Astrocyte of the hippocampus (primary cell): ENCODE measurements at regions not wholly inside any gene's neighbourhood (a gene's known extent, or its start where the extent isn't known, plus 50 kb on each side); places are given as distances from the start of the nearest gene placed in this dataset.
A peak's percentile ranks its signal among the peaks of the same experiment; 100 is the strongest.
"Not testable (repeated sequence)": the region's sequence is repeated elsewhere in the genome, so short reads cannot be mapped to it uniquely, and the experiment has no call there.

Experiments
- DNase-seq: peaks from one replicate; pipeline ENCODE4 v3.0.0; 2011; ENCODE audit warnings: low read depth, low spot score

- DNase-seq, result no peak
Measured at GRCh38 chr17:59494757-59495368, 70.5 kb upstream of the DHX40 start.

- no peak for DNase-seq
Measured at GRCh38 chr17:59496178-59496577, 69.2 kb upstream of the DHX40 start.

- peak; percentile 71 for DNase-seq
Measured at GRCh38 chr17:59498530-59499307, 66.7 kb upstream of the DHX40 start.

GRCh38 chr17:59500086-59500655 lies 65.2 kb upstream of the DHX40 start:
- not testable (repeated sequence) for DNase-seq

GRCh38 chr17:59501690-59502089 lies 63.7 kb upstream of the DHX40 start:
- no peak for DNase-seq

GRCh38 chr17:59502800-59503199 lies 62.6 kb upstream of the DHX40 start:
- no peak for DNase-seq

- no peak for DNase-seq
Measured at GRCh38 chr17:59503500-59503899, 61.9 kb upstream of the DHX40 start.

- no peak for DNase-seq
Measured at GRCh38 chr17:59504821-59505220, 60.6 kb upstream of the DHX40 start.

GRCh38 chr17:59505610-59506276 lies 59.7 kb upstream of the DHX40 start:
- DNase-seq, result peak; percentile 46

- DNase-seq, result peak; percentile 37
Measured at GRCh38 chr17:59506894-59507726, 58.3 kb upstream of the DHX40 start.

- no peak for DNase-seq
Measured at GRCh38 chr17:59508999-59509625, 56.3 kb upstream of the DHX40 start.

- DNase-seq, result no peak
Measured at GRCh38 chr17:59510611-59511010, 54.8 kb upstream of the DHX40 start.

- no peak for DNase-seq
Measured at GRCh38 chr17:59511726-59512125, 53.7 kb upstream of the DHX40 start.

GRCh38 chr17:59512844-59513385 lies 52.5 kb upstream of the DHX40 start:
- DNase-seq, result no peak

- peak; percentile 92 for DNase-seq
Measured at GRCh38 chr17:59513934-59514841, 51.2 kb upstream of the DHX40 start.
